Fibroblast of lung (primary cell): ENCODE measurements at regions not wholly inside any gene's neighbourhood (a gene's known extent, or its start where the extent isn't known, plus 50 kb on each side); places are given as distances from the start of the nearest gene placed in this dataset.

Experiments
- EZH2 ChIP-seq: IDR thresholded peaks from 2 replicates; pipeline ENCODE4 v1.5.1; 2012; ENCODE audit warnings: low read length, control low read depth, mild to moderate bottlenecking; ENCODE audit errors: missing control alignments
- TF ChIP-seq, protein P1 (sequence below), 2 donors: IDR thresholded peaks in 1 of 2; conservative IDR thresholded peaks in 1 of 2; 1 replicate in 1 of 2; 2 replicates in 1 of 2; pipeline ENCODE4 v1.5.1; 2011 to 2012; ENCODE audit warnings: low read length in 2 of 2, control low read depth in 1 of 2, inconsistent platforms in 1 of 2, low read depth in 1 of 2, mild to moderate bottlenecking in 1 of 2

DNA sequence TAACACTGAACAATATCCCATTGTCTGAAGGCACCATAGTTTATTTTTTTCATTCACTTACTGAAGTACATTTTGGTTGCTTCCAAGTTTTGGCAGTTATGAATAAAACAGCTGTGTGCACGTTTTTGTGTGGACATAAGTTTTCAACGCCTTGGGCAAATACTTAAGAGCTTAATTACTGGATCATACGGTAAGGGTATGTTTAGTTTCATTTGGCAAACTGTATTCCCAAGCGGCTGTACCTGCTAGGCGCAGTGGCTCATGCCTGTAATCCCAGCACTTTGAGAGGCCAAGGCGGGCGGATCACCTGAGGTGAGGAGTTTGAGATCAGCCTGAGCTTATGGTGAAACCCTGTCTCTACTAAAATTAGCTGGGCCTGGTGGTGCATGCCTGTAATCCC lies 63.7 kb upstream of the FAM120A start:
- TF ChIP-seq, protein P1, sequence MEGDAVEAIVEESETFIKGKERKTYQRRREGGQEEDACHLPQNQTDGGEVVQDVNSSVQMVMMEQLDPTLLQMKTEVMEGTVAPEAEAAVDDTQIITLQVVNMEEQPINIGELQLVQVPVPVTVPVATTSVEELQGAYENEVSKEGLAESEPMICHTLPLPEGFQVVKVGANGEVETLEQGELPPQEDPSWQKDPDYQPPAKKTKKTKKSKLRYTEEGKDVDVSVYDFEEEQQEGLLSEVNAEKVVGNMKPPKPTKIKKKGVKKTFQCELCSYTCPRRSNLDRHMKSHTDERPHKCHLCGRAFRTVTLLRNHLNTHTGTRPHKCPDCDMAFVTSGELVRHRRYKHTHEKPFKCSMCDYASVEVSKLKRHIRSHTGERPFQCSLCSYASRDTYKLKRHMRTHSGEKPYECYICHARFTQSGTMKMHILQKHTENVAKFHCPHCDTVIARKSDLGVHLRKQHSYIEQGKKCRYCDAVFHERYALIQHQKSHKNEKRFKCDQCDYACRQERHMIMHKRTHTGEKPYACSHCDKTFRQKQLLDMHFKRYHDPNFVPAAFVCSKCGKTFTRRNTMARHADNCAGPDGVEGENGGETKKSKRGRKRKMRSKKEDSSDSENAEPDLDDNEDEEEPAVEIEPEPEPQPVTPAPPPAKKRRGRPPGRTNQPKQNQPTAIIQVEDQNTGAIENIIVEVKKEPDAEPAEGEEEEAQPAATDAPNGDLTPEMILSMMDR (conservative IDR thresholded peaks at IDR 0.05 in 1 of 2, IDR thresholded peaks at IDR 0.05 in 1 of 2; ENCODE audit: low read depth in 1 of 2, low read length in 2 of 2): no peak
- no peak for TF ChIP-seq EZH2
